ENCODE measurements at regions not wholly inside any gene's neighbourhood (a gene's known extent, or its start where the extent isn't known, plus 50 kb on each side); places are given as distances from the start of the nearest gene placed in this dataset.

DNA sequence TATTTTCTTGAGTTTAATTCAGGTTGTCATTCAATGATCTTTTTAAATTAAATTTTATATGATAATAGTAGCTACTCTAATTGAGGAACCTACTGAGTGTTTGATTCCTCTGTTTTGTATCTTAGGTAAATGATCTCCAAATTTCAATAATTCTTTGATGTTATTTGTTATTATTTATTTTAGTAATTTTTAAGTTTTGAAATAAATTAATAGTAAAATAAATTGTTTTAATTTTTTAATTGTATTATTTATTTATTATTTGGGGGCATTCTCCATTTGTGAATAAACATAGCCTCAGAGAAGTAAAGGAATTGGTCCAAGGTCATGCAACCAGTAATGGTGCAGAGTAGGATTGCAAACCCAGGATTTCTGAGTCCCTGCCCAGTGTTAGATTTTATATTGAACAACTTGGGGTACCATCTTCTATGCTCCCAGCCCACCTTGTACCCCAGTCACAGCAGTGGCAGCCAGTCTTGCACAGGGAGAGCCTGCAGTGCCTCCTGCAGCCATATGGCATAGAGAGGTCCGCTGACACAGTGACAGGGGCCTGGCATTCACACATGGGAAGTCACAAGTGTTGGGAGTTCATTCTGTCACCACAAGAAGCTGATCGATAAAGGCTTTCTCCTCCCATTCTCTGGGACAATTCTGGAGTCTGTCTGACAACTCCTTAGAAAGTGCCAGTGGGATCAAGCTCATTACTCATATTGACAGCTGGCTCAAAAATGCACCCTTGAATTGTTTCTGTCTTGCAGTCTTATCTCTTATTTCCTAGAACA lies 110.0 kb upstream of the ETAA1 start:
- Histone ChIP-seq H3K27ac (ENCODE audit: insufficient read depth, low read length) (no peak overlapping the region), H3K9me1 (ENCODE audit: insufficient read depth, low read length) (peaks cover 13% of the 10 kb centered on the region; the same call in 1 of the 2 replicates), H3K14ac (replicated peaks; ENCODE audit: low read depth, low read length) (peak overlapping the region; percentile 79), H2BK20ac (ENCODE audit: low read depth, low read length) (peak overlapping the region; percentile 82), H3K4me1 (ENCODE audit: control insufficient read depth, insufficient read depth, low read length) (peaks cover 14% of the 10 kb centered on the region), H2AFZ (replicated peaks; ENCODE audit: low read length, poor library complexity) (no peak overlapping the region), H4K20me1 (ENCODE audit: insufficient read depth, low read length) (no peaks in the 10 kb centered on the region), H3K9me3 (ENCODE audit: control insufficient read depth, insufficient read depth, low read length) (no peaks in the 10 kb centered on the region), H3K23ac (ENCODE audit: low read depth, low read length) (0 out of 2 replicates have a peak overlapping the region, but pooled peaks have one; percentile 10), H3K4me3 (ENCODE audit: insufficient read depth, low read depth, low read length) (no peak overlapping the region), H3K9ac (ENCODE audit: low read depth, low read length) (no peak overlapping the region), H3K56ac (ENCODE audit: extremely low read depth, insufficient read depth, low read length) (no peak overlapping the region), H4K8ac (ENCODE audit: low read depth in 2 of 2, low read length in 2 of 2) (peak overlapping the region; percentile 18 to 30; a peak in 2 of 4 replicates), H4K91ac (ENCODE audit: insufficient read depth, low read depth, low read length) (peak overlapping the region; percentile 70), H3K79me1 (ENCODE audit: low read depth in 1 of 2, low read length in 2 of 2) (peaks cover 0 to 4% of the 10 kb centered on the region in 2 experiments; a peak in 2 of 4 replicates), H3K4me2 (ENCODE audit: low read depth, low read length) (no peak overlapping the region), H2BK15ac (ENCODE audit: low read depth, low read length) (peak overlapping the region; percentile 77), H4K5ac (ENCODE audit: low read depth, low read length) (peak overlapping the region; percentile 18; the same call in 1 of the 2 replicates), H2BK5ac (ENCODE audit: low read depth, low read length, poor library complexity, severe bottlenecking) (peak overlapping the region; percentile 54), H3K27me3 (ENCODE audit: control insufficient read depth, insufficient read depth, low read length) (no peaks in the 10 kb centered on the region), H2AK5ac (ENCODE audit: low read depth, low read length) (peak overlapping the region; percentile 77; the same call in 1 of the 2 replicates), H3K36me3 (ENCODE audit: control insufficient read depth, insufficient read depth, low read length) (no peaks in the 10 kb centered on the region), H3K18ac (ENCODE audit: low read depth, low read length) (peak overlapping the region; percentile 69), H2AK9ac (replicated peaks; ENCODE audit: low read depth, low read length, poor library complexity) (no peak overlapping the region), H3K4ac (ENCODE audit: low read depth, low read length) (peak overlapping the region; percentile 84), H2BK120ac (ENCODE audit: low read depth, low read length) (peak overlapping the region; percentile 76)
- intact Hi-C loops (cut with micrococcal nuclease) (no loop called here), dilution Hi-C loops (cut with HindIII; ENCODE audit: low sequenced_read_pairs, unreplicated experiment) (no loop called here), in situ Hi-C loops (cut with MboI; ENCODE audit: low sequenced_read_pairs) (no loop called here)
- ChIA-PET CTCF (no interaction called here), POLR2A (ENCODE audit: unreplicated experiment) (no interaction called here)
- no peak for DNase-seq
- no CpG with 5 or more reads among the region's 2 CpGs for WGBS, 2 experiments (ENCODE audit: extremely low coverage in 2 of 2, insufficient read length in 1 of 2)
- no TSS peak for BruUV-seq (replicated peaks)
- ATAC-seq (ENCODE audit: low read depth) = no peak
- TF ChIP-seq FOS (IDR thresholded peaks at IDR 0.05; ENCODE audit: low read depth, low read length) (no peak), POLR2A (IDR thresholded peaks at IDR 0.05; ENCODE audit: low read depth, low read length) (no peak), NFE2L2 (IDR thresholded peaks at IDR 0.05; ENCODE audit: low read depth, low read length) (no peak), MXI1 (IDR thresholded peaks at IDR 0.05; ENCODE audit: borderline replicate concordance, low read depth, low read length) (no peak), CTCF (conservative IDR thresholded peaks at IDR 0.05; ENCODE audit: low read depth, low read length) (no peak), BHLHE40 (IDR thresholded peaks at IDR 0.05; ENCODE audit: low read depth, low read length) (no peak), MAZ (IDR thresholded peaks at IDR 0.05; ENCODE audit: borderline replicate concordance, low read depth, low read length) (no peak), CHD1 (IDR thresholded peaks at IDR 0.05; ENCODE audit: low read depth, low read length) (no peak), RFX5 (IDR thresholded peaks at IDR 0.05; ENCODE audit: low read depth, low read length) (no peak), MAFK (IDR thresholded peaks at IDR 0.05; ENCODE audit: low read depth, low read length) (no peak), RAD21 (IDR thresholded peaks at IDR 0.05; ENCODE audit: low read length) (no peak), SMC3 (IDR thresholded peaks at IDR 0.05; ENCODE audit: low read depth, low read length) (no peak), RCOR1 (IDR thresholded peaks at IDR 0.05; ENCODE audit: insufficient replicate concordance, low read length) (no peak)
- TF ChIP-seq, protein P1, sequence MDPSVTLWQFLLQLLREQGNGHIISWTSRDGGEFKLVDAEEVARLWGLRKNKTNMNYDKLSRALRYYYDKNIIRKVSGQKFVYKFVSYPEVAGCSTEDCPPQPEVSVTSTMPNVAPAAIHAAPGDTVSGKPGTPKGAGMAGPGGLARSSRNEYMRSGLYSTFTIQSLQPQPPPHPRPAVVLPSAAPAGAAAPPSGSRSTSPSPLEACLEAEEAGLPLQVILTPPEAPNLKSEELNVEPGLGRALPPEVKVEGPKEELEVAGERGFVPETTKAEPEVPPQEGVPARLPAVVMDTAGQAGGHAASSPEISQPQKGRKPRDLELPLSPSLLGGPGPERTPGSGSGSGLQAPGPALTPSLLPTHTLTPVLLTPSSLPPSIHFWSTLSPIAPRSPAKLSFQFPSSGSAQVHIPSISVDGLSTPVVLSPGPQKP (IDR thresholded peaks at IDR 0.05; ENCODE audit: borderline replicate concordance, low read depth, low read length) = no peak
- TF ChIP-seq, protein P2, sequence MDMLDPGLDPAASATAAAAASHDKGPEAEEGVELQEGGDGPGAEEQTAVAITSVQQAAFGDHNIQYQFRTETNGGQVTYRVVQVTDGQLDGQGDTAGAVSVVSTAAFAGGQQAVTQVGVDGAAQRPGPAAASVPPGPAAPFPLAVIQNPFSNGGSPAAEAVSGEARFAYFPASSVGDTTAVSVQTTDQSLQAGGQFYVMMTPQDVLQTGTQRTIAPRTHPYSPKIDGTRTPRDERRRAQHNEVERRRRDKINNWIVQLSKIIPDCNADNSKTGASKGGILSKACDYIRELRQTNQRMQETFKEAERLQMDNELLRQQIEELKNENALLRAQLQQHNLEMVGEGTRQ (IDR thresholded peaks at IDR 0.05; ENCODE audit: low read depth, low read length) = no peak

All from IMR-90 (cell line).